Ovary (tissue), 7 donors: ENCODE measurements at regions not wholly inside any gene's neighbourhood (a gene's known extent, or its start where the extent isn't known, plus 50 kb on each side); places are given as distances from the start of the nearest gene placed in this dataset.

Experiments
- DNase-seq, 5 donors: peaks; one replicate each; pipeline ENCODE4 v3.0.0-alpha.2; 2019 to 2020
- H3K27ac ChIP-seq, 2 donors: fragments of 200-600 bp; one replicate each; pipeline versions ENCODE4 v1.5.1 to v1.8.0; 2019 to 2022
- H3K27me3 ChIP-seq: fragments of 200-600 bp; one replicate; pipeline ENCODE4 v1.8.0; 2022
- H3K36me3 ChIP-seq: fragments of 200-600 bp; sonication (generic); one replicate; pipeline ENCODE4 v1.5.1; 2019
- H3K4me1 ChIP-seq: one replicate; pipeline ENCODE4 v1.8.1; 2013; ENCODE audit warnings: mild to moderate bottlenecking, moderate library complexity; ENCODE audit not compliant: insufficient read depth
- H3K4me3 ChIP-seq: fragments of 200-600 bp; sonication (generic); one replicate; pipeline ENCODE4 v1.5.1; 2017
- H3K9me3 ChIP-seq, 2 donors: fragments of 200-600 bp in 1 of 2; sonication (generic) in 1 of 2; one replicate each; pipeline versions ENCODE4 v1.5.1 to v1.8.1; 2013 to 2019; ENCODE audit warnings: mild to moderate bottlenecking in 1 of 2, moderate library complexity in 1 of 2
- EP300 ChIP-seq: sonication (generic); formaldehyde crosslinking; IDR thresholded peaks from one replicate; pipeline ENCODE4 v1.6.1; 2017; ENCODE audit warnings: antibody characterized with exemption
- POLR2A ChIP-seq: fragments of 450-650 bp; IDR thresholded peaks from one replicate; pipeline ENCODE4 v1.6.1; 2017; ENCODE audit warnings: antibody characterized with exemption, mild to moderate bottlenecking, moderate library complexity
- WGBS, 3 donors: extraction: QIAGEN DNeasy Blood & Tissue Kit in 1 of 3; methylation state at CpG; one replicate each; pipeline versions ENCODE4 v1.1.5 to v1.1.7; 2013 to 2017; 5-methylcytosine and 5-hydroxymethylcytosine counted together
- intact Hi-C, 4 donors: fragments of 100-400 bp; cut with DNase I; formaldehyde crosslinking; loops; one replicate each; pipeline versions ENCODE4 v1.11.0 to v1.15.1; 2022 to 2023
- TF ChIP-seq, protein P1 (sequence below), 3 donors: fragments of 450-650 bp in 2 of 3; fragments of 200-600 bp in 1 of 3; IDR thresholded peaks; one replicate each; pipeline versions ENCODE4 v1.5.1 to v1.8.0; 2016 to 2022; ENCODE audit warnings: antibody characterized with exemption in 3 of 3, mild to moderate bottlenecking in 1 of 3
- donor health status: DM: no; HTN: no; CAD: no; lungs with moderate emphysema.
- donor health status: DM: no; HTN: no; CAD: no.
- donor health status: Bipolar disorder and iron deficiency.
- donor health status: DM: no; HTN: no; CAD: no.
- donor health status: DM: yes; HTN: yes; CAD: no.

- intact Hi-C loops, result loop anchor here in 1 of 4 donors (10.0 kb wide), 1 partner anchor 372 kb away; no protein-coding TSS in a partner anchor
- no peaks in the 10 kb centered on the region for H3K27me3 ChIP-seq
- peak in 4 of 5 donors; percentile 33 to 56 (median 44) for DNase-seq
- H3K36me3 ChIP-seq, result no peaks in the 10 kb centered on the region
- H3K27ac ChIP-seq, result no peak overlapping the region
- no peak overlapping the region for H3K4me3 ChIP-seq
- H3K4me1 ChIP-seq, result no peaks in the 10 kb centered on the region
- 41 to 43% (median 42%) methylated on average over 4 of the region's 4 CpGs for WGBS, 3 donors
- TF ChIP-seq POLR2A, result no peak
- TF ChIP-seq, protein P1, sequence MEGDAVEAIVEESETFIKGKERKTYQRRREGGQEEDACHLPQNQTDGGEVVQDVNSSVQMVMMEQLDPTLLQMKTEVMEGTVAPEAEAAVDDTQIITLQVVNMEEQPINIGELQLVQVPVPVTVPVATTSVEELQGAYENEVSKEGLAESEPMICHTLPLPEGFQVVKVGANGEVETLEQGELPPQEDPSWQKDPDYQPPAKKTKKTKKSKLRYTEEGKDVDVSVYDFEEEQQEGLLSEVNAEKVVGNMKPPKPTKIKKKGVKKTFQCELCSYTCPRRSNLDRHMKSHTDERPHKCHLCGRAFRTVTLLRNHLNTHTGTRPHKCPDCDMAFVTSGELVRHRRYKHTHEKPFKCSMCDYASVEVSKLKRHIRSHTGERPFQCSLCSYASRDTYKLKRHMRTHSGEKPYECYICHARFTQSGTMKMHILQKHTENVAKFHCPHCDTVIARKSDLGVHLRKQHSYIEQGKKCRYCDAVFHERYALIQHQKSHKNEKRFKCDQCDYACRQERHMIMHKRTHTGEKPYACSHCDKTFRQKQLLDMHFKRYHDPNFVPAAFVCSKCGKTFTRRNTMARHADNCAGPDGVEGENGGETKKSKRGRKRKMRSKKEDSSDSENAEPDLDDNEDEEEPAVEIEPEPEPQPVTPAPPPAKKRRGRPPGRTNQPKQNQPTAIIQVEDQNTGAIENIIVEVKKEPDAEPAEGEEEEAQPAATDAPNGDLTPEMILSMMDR (IDR thresholded peaks at IDR 0.05), result peak in 1 of 3 donors; percentile 44
- no peaks in the 10 kb centered on the region for H3K9me3 ChIP-seq
Observed at GRCh38 chr16:73196670-73197069, 148.7 kb upstream of the ZFHX3 start.

GRCh38 chr16:73193464-73193863 is 145.5 kb upstream of the ZFHX3 start:
- no peak overlapping the region for H3K4me3 ChIP-seq
- no peaks in the 10 kb centered on the region for H3K36me3 ChIP-seq
- TF ChIP-seq EP300, result no peak
- TF ChIP-seq, protein P1 (IDR thresholded peaks at IDR 0.05), result no peak
- TF ChIP-seq POLR2A, result no peak
- no peaks in the 10 kb centered on the region for H3K4me1 ChIP-seq
- no peak for DNase-seq
- H3K27me3 ChIP-seq, result no peaks in the 10 kb centered on the region
- H3K27ac ChIP-seq, result no peak overlapping the region
- H3K9me3 ChIP-seq, result peaks cover 0 to 4% of the 10 kb centered on the region in 2 donors
- intact Hi-C loops, result loop anchor here in 1 of 4 donors (10.0 kb wide), 1 partner anchor 369 kb away; no protein-coding TSS in a partner anchor
- 87 to 100% (median 88%) methylated on average over 1 of the region's 1 CpG for WGBS, 3 donors

DNA sequence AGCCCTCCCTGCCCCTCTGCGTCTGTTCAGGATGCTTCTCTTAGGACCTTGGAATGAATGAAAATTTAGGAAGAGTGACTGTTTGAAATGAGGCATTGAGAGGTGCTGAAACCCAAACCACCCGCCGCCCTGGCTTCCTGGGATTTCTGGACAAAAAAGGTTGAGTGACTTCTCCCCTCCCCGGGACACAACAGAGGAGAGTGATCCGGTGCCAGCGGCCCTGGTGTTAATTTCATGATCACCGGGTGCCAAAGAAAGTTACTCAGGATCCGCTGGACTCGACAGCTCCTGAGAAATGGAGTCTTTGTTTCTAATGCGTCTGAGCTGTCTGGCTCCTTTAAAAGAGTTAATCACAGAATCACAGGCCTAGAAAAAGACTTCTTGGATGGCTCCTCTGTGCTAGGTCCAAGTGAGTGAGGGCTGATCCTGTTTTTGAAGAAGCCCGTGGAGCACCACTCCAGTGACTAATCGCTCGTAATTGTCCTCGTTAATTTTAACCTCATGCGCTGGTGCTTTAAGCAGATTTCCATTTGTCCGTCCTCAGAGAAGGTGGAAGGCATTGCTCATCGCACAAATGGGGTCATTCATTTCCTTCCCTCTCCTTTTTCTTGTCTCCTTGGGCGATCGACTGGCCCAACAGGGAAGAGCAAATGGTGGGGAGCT is 144.4 kb upstream of the ZFHX3 start:
- Histone ChIP-seq H3K27ac (no peak overlapping the region), H3K27me3 (no peaks in the 10 kb centered on the region), H3K36me3 (no peaks in the 10 kb centered on the region), H3K4me1 (no peaks in the 10 kb centered on the region), H3K9me3 (peaks cover 0 to 4% of the 10 kb centered on the region in 2 donors), H3K4me3 (no peak overlapping the region)
- intact Hi-C loops, result loop anchor here in 1 of 4 donors (10.0 kb wide), 1 partner anchor 368 kb away; no protein-coding TSS in a partner anchor
- DNase-seq, result no peak
- TF ChIP-seq, protein P1 (IDR thresholded peaks at IDR 0.05), result no peak
- TF ChIP-seq EP300 (no peak), POLR2A (no peak)
- WGBS, 3 donors, result 76 to 77% (median 77%) methylated on average over 19 of the region's 19 CpGs

GRCh38 chr16:73191660-73192046 is 143.7 kb upstream of the ZFHX3 start:
- no peak for DNase-seq
- Histone ChIP-seq H3K27ac (no peak overlapping the region), H3K27me3 (no peaks in the 10 kb centered on the region), H3K4me1 (no peaks in the 10 kb centered on the region), H3K36me3 (no peaks in the 10 kb centered on the region), H3K4me3 (no peak overlapping the region), H3K9me3 (peaks cover 0 to 4% of the 10 kb centered on the region in 2 donors)
- WGBS, 3 donors, result 69 to 82% (median 69%) methylated on average over 8 of the region's 8 CpGs
- intact Hi-C loops, result loop anchor here in 1 of 4 donors (10.0 kb wide), 1 partner anchor 367 kb away; no protein-coding TSS in a partner anchor
- TF ChIP-seq POLR2A (no peak), EP300 (no peak)
- TF ChIP-seq, protein P1 (IDR thresholded peaks at IDR 0.05), result no peak
